WTC11 (cell line): ENCODE measurements at regions not wholly inside any gene's neighbourhood (a gene's known extent, or its start where the extent isn't known, plus 50 kb on each side); places are given as distances from the start of the nearest gene placed in this dataset.

ENCODE experiments used
- ATAC-seq: fragments of 200-7000 bp; cut with Tn5 transposase; 2 replicates; pipeline ENCODE4 v1.10.0; 2021; ENCODE audit warnings: mild to moderate bottlenecking, moderate library complexity
- CTCF ChIA-PET: fragments of 300-600 bp; sonication (Branson Sonifier 250); formaldehyde crosslinking; loops from one replicate; lab custom pipeline; 2021; ENCODE audit warnings: antibody characterized with exemption; lab: Charles Lee
- POLR2A ChIA-PET: fragments of 350-600 bp; sonication (Branson Sonifier 250); formaldehyde crosslinking; loops from one replicate; lab custom pipeline; 2021; ENCODE audit warnings: antibody characterized with exemption; lab: Charles Lee
- DNase-seq: peaks from one replicate; pipeline ENCODE4 v3.0.0; 2021; ENCODE audit warnings: low spot score
- H3K27ac Mint-ChIP-seq: 2 replicates; pipeline ENCODE4 v1.8.0; 2021; ENCODE audit warnings: mixed read lengths
- H3K27me3 Mint-ChIP-seq: 2 replicates; pipeline ENCODE4 v1.8.0; 2021; ENCODE audit warnings: low read depth, mild to moderate bottlenecking, moderate library complexity, mixed read lengths
- H3K36me3 Mint-ChIP-seq: 2 replicates; pipeline ENCODE4 v1.8.0; 2021; ENCODE audit warnings: mixed read lengths
- H3K4me1 Mint-ChIP-seq: 2 replicates; pipeline ENCODE4 v1.8.0; 2022; ENCODE audit warnings: mixed read lengths
- H3K4me3 Mint-ChIP-seq: 2 replicates; pipeline ENCODE4 v1.8.0; 2021; ENCODE audit warnings: mild to moderate bottlenecking, moderate library complexity, mixed read lengths
- H3K9me3 Mint-ChIP-seq: 2 replicates; pipeline ENCODE4 v1.8.0; 2021; ENCODE audit warnings: mixed read lengths
- ATF1 ChIP-seq: sonication (generic); formaldehyde crosslinking; IDR thresholded peaks from 2 replicates; pipeline ENCODE4 v1.8.1; 2023; ENCODE audit warnings: mild to moderate bottlenecking, moderate library complexity, missing genetic modification reagents
- CBFB ChIP-seq: sonication (generic); formaldehyde crosslinking; IDR thresholded peaks from 2 replicates; pipeline ENCODE4 v1.8.1; 2022; ENCODE audit warnings: mild to moderate bottlenecking, low read depth, missing genetic modification reagents
- ELF4 ChIP-seq: sonication (generic); formaldehyde crosslinking; IDR thresholded peaks from 2 replicates; pipeline ENCODE4 v1.8.1; 2022; ENCODE audit warnings: low read depth, mild to moderate bottlenecking, moderate library complexity, missing genetic modification reagents
- ESRRA ChIP-seq: sonication (generic); formaldehyde crosslinking; IDR thresholded peaks from 2 replicates; pipeline ENCODE4 v1.8.1; 2022; ENCODE audit warnings: mild to moderate bottlenecking, missing genetic modification reagents, borderline replicate concordance
- ETV6 ChIP-seq: sonication (generic); formaldehyde crosslinking; IDR thresholded peaks from 2 replicates; pipeline ENCODE4 v1.8.1; 2022; ENCODE audit warnings: mild to moderate bottlenecking, missing genetic modification reagents
- FOXJ3 ChIP-seq: sonication (generic); formaldehyde crosslinking; IDR thresholded peaks from 2 replicates; pipeline ENCODE4 v1.9.0; 2021; ENCODE audit warnings: missing genetic modification reagents, mild to moderate bottlenecking, borderline replicate concordance
- GABPB1 ChIP-seq: sonication (generic); formaldehyde crosslinking; IDR thresholded peaks from 2 replicates; pipeline ENCODE4 v1.8.1; 2023; ENCODE audit warnings: mild to moderate bottlenecking, missing genetic modification reagents
- IRF2 ChIP-seq: sonication (generic); formaldehyde crosslinking; IDR thresholded peaks from 2 replicates; pipeline ENCODE4 v1.8.0; 2022; ENCODE audit warnings: low read depth, missing genetic modification reagents, borderline replicate concordance
- MXD4 ChIP-seq: fragments of 250-450 bp; sonication (Bioruptor Pico); IDR thresholded peaks from 2 replicates; pipeline ENCODE4 v1.8.0; 2021; ENCODE audit warnings: mild to moderate bottlenecking, moderate library complexity, borderline replicate concordance
- MYBL2 ChIP-seq: sonication (generic); formaldehyde crosslinking; IDR thresholded peaks from 2 replicates; pipeline ENCODE4 v1.8.1; 2023; ENCODE audit warnings: mild to moderate bottlenecking, moderate library complexity, missing genetic modification reagents
- NFATC4 ChIP-seq: fragments of 250-450 bp; sonication (Bioruptor Pico); IDR thresholded peaks from 2 replicates; pipeline ENCODE4 v1.9.0; 2021; ENCODE audit warnings: mild to moderate bottlenecking
- NR2C2 ChIP-seq: sonication (generic); formaldehyde crosslinking; IDR thresholded peaks from 2 replicates; pipeline ENCODE4 v1.8.0; 2022; ENCODE audit warnings: mild to moderate bottlenecking, missing genetic modification reagents
- NR3C1 ChIP-seq: sonication (generic); formaldehyde crosslinking; conservative IDR thresholded peaks from 2 replicates; pipeline ENCODE4 v1.8.1; 2023; ENCODE audit warnings: low read depth, mild to moderate bottlenecking, missing genetic modification reagents
- OVOL2 ChIP-seq: fragments of 250-450 bp; sonication (Bioruptor Pico); IDR thresholded peaks from 2 replicates; pipeline ENCODE4 v1.9.0; 2021; ENCODE audit warnings: mild to moderate bottlenecking, borderline replicate concordance
- RELA ChIP-seq: sonication (generic); formaldehyde crosslinking; IDR thresholded peaks from 2 replicates; pipeline ENCODE4 v1.8.1; 2022; ENCODE audit warnings: missing genetic modification reagents, mild to moderate bottlenecking, borderline replicate concordance
- SMAD3 ChIP-seq: sonication (generic); formaldehyde crosslinking; IDR thresholded peaks from 2 replicates; pipeline ENCODE4 v1.8.0; 2022; ENCODE audit warnings: missing genetic modification reagents, mild to moderate bottlenecking, borderline replicate concordance
- TEAD4 ChIP-seq: sonication (generic); formaldehyde crosslinking; IDR thresholded peaks from 2 replicates; pipeline ENCODE4 v1.8.0; 2022; ENCODE audit warnings: mild to moderate bottlenecking, missing genetic modification reagents
- TP53 ChIP-seq: sonication (generic); formaldehyde crosslinking; IDR thresholded peaks from 2 replicates; pipeline ENCODE4 v1.8.1; 2023; ENCODE audit warnings: mild to moderate bottlenecking, missing genetic modification reagents
- ZNF121 ChIP-seq: sonication (generic); formaldehyde crosslinking; IDR thresholded peaks from 2 replicates; pipeline ENCODE4 v1.8.0; 2023; ENCODE audit warnings: missing genetic modification reagents
- ZNF138 ChIP-seq: sonication (generic); formaldehyde crosslinking; conservative IDR thresholded peaks from 2 replicates; pipeline ENCODE4 v1.8.1; 2022; ENCODE audit warnings: mild to moderate bottlenecking, moderate library complexity, missing genetic modification reagents
- ZNF219 ChIP-seq: sonication (generic); formaldehyde crosslinking; IDR thresholded peaks from 2 replicates; pipeline ENCODE4 v1.8.0; 2023; ENCODE audit warnings: missing genetic modification reagents, mild to moderate bottlenecking, borderline replicate concordance
- ZNF232 ChIP-seq: sonication (generic); formaldehyde crosslinking; IDR thresholded peaks from 2 replicates; pipeline ENCODE4 v1.8.0; 2022; ENCODE audit warnings: mild to moderate bottlenecking, missing genetic modification reagents
- ZNF263 ChIP-seq: sonication (generic); formaldehyde crosslinking; IDR thresholded peaks from 2 replicates; pipeline ENCODE4 v1.8.1; 2022; ENCODE audit warnings: low read depth, mild to moderate bottlenecking, moderate library complexity, missing genetic modification reagents
- ZNF416 ChIP-seq: fragments of 250-450 bp; sonication (Bioruptor Pico); IDR thresholded peaks from 2 replicates; pipeline ENCODE4 v1.9.0; 2021; ENCODE audit warnings: mild to moderate bottlenecking, inconsistent platforms
- TF ChIP-seq, protein P1 (sequence below): sonication (generic); formaldehyde crosslinking; IDR thresholded peaks from 2 replicates; pipeline ENCODE4 v1.8.0; 2022; ENCODE audit warnings: mild to moderate bottlenecking, missing genetic modification reagents
- TF ChIP-seq, protein P2 (sequence below): fragments of 250-450 bp; sonication (Bioruptor Pico); IDR thresholded peaks from 2 replicates; pipeline ENCODE4 v1.9.0; 2021; ENCODE audit warnings: mild to moderate bottlenecking
- TF ChIP-seq, protein P3 (sequence below): sonication (generic); formaldehyde crosslinking; IDR thresholded peaks from 2 replicates; pipeline ENCODE4 v1.8.0; 2023; ENCODE audit warnings: missing genetic modification reagents, mild to moderate bottlenecking, borderline replicate concordance
- TF ChIP-seq, protein P4 (sequence below): sonication (generic); formaldehyde crosslinking; IDR thresholded peaks from 2 replicates; pipeline ENCODE4 v1.8.0; 2022; ENCODE audit warnings: mild to moderate bottlenecking, missing genetic modification reagents
- TF ChIP-seq, protein P5 (sequence below): fragments of 250-450 bp; sonication (Bioruptor Pico); IDR thresholded peaks from 2 replicates; pipeline ENCODE4 v1.9.0; 2021; ENCODE audit warnings: moderate library complexity, mild to moderate bottlenecking, inconsistent platforms, borderline replicate concordance

DNA sequence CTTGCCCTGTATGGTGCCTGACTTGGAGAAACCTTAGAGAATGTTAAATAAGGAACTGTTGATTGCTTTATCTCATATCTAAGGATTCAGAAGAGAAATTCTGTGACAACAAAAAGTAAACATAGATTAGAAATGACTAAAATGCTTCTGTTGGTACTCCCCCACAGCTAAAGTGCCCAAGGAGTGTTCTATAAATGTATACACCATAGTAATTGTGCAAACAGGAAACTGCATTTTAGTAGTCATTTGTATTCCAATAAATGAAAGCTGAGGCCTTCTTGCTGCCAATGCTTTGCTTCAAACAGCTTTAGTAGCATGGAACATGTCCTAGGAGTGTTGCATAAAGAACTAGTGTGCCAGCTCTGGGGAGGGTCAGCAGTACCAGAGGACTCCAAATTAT lies 343.7 kb upstream of the IRAK1BP1 start:
- Mint-ChIP-seq H3K9me3 (no peaks in the 10 kb centered on the region), H3K4me1 (no peaks in the 10 kb centered on the region), H3K27me3 (no peaks in the 10 kb centered on the region), H3K36me3 (no peaks in the 10 kb centered on the region), H3K27ac (no peak overlapping the region), H3K4me3 (no peak overlapping the region)
- CTCF ChIA-PET: interaction anchor here (1.1 to 1.4 kb wide), 2 partner anchors 247 to 313 kb away, joined by 3 read pairs; no protein-coding TSS in a partner anchor
- ATAC-seq (no peak), DNase-seq (no peak)
- POLR2A ChIA-PET: no interaction called here
- TF ChIP-seq ZNF138 (CRISPR knock-in tag) (no peak), ZNF232 (CRISPR knock-in tag) (no peak), ZNF263 (CRISPR knock-in tag) (no peak), ELF4 (CRISPR knock-in tag) (no peak), NFATC4 (no peak), MXD4 (CRISPR knock-in tag) (no peak), IRF2 (CRISPR knock-in tag) (no peak), MYBL2 (no peak), ATF1 (CRISPR knock-in tag) (no peak), ZNF416 (CRISPR knock-in tag) (no peak), ESRRA (CRISPR knock-in tag) (no peak), OVOL2 (CRISPR knock-in tag) (no peak), ZNF121 (CRISPR knock-in tag) (no peak), CBFB (CRISPR knock-in tag) (no peak), NR2C2 (CRISPR knock-in tag) (no peak), ETV6 (CRISPR knock-in tag) (no peak)
- TF ChIP-seq, protein P1, sequence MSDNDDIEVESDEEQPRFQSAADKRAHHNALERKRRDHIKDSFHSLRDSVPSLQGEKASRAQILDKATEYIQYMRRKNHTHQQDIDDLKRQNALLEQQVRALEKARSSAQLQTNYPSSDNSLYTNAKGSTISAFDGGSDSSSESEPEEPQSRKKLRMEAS (CRISPR knock-in tag): no peak
- TF ChIP-seq, protein P2, sequence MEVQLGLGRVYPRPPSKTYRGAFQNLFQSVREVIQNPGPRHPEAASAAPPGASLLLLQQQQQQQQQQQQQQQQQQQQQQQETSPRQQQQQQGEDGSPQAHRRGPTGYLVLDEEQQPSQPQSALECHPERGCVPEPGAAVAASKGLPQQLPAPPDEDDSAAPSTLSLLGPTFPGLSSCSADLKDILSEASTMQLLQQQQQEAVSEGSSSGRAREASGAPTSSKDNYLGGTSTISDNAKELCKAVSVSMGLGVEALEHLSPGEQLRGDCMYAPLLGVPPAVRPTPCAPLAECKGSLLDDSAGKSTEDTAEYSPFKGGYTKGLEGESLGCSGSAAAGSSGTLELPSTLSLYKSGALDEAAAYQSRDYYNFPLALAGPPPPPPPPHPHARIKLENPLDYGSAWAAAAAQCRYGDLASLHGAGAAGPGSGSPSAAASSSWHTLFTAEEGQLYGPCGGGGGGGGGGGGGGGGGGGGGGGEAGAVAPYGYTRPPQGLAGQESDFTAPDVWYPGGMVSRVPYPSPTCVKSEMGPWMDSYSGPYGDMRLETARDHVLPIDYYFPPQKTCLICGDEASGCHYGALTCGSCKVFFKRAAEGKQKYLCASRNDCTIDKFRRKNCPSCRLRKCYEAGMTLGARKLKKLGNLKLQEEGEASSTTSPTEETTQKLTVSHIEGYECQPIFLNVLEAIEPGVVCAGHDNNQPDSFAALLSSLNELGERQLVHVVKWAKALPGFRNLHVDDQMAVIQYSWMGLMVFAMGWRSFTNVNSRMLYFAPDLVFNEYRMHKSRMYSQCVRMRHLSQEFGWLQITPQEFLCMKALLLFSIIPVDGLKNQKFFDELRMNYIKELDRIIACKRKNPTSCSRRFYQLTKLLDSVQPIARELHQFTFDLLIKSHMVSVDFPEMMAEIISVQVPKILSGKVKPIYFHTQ: no peak
- TF ChIP-seq, protein P3, sequence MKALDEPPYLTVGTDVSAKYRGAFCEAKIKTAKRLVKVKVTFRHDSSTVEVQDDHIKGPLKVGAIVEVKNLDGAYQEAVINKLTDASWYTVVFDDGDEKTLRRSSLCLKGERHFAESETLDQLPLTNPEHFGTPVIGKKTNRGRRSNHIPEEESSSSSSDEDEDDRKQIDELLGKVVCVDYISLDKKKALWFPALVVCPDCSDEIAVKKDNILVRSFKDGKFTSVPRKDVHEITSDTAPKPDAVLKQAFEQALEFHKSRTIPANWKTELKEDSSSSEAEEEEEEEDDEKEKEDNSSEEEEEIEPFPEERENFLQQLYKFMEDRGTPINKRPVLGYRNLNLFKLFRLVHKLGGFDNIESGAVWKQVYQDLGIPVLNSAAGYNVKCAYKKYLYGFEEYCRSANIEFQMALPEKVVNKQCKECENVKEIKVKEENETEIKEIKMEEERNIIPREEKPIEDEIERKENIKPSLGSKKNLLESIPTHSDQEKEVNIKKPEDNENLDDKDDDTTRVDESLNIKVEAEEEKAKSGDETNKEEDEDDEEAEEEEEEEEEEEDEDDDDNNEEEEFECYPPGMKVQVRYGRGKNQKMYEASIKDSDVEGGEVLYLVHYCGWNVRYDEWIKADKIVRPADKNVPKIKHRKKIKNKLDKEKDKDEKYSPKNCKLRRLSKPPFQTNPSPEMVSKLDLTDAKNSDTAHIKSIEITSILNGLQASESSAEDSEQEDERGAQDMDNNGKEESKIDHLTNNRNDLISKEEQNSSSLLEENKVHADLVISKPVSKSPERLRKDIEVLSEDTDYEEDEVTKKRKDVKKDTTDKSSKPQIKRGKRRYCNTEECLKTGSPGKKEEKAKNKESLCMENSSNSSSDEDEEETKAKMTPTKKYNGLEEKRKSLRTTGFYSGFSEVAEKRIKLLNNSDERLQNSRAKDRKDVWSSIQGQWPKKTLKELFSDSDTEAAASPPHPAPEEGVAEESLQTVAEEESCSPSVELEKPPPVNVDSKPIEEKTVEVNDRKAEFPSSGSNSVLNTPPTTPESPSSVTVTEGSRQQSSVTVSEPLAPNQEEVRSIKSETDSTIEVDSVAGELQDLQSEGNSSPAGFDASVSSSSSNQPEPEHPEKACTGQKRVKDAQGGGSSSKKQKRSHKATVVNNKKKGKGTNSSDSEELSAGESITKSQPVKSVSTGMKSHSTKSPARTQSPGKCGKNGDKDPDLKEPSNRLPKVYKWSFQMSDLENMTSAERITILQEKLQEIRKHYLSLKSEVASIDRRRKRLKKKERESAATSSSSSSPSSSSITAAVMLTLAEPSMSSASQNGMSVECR (CRISPR knock-in tag): no peak
- TF ChIP-seq, protein P4, sequence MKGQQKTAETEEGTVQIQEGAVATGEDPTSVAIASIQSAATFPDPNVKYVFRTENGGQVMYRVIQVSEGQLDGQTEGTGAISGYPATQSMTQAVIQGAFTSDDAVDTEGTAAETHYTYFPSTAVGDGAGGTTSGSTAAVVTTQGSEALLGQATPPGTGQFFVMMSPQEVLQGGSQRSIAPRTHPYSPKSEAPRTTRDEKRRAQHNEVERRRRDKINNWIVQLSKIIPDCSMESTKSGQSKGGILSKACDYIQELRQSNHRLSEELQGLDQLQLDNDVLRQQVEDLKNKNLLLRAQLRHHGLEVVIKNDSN (CRISPR knock-in tag): no peak
- TF ChIP-seq, all 79 proteins: peak for 0

DNA sequence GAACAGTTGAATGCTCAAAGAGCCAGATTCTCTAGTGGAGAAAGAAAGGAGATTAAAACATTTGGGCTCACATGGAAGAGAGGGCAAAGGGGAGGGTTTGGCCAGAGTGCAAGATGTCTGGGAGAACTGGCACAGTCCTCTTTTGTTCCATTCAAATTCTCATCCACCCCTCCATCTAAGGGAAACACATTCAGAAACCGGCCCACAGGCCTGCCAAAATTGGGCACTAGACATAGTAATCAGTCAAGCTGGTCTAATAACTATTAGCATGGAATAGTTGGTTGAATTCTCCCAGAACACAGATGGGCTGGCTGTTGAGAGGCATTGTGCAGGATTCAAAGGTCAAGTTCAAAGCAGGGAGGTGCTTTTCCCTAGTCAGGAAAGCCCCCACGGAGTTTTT lies 341.4 kb upstream of the IRAK1BP1 start:
- no peaks in the 10 kb centered on the region for H3K4me1 Mint-ChIP-seq
- TF ChIP-seq RELA (CRISPR knock-in tag) (no peak), NR3C1 (CRISPR knock-in tag) (no peak), ELF4 (CRISPR knock-in tag) (no peak), GABPB1 (CRISPR knock-in tag) (no peak), ZNF219 (CRISPR knock-in tag) (no peak), TP53 (CRISPR knock-in tag) (no peak), FOXJ3 (no peak), SMAD3 (no peak), TEAD4 (CRISPR knock-in tag) (no peak), ATF1 (CRISPR knock-in tag) (no peak), NR2C2 (CRISPR knock-in tag) (no peak), ZNF263 (CRISPR knock-in tag) (no peak), ZNF121 (CRISPR knock-in tag) (no peak), MYBL2 (no peak)
- TF ChIP-seq, protein P5, sequence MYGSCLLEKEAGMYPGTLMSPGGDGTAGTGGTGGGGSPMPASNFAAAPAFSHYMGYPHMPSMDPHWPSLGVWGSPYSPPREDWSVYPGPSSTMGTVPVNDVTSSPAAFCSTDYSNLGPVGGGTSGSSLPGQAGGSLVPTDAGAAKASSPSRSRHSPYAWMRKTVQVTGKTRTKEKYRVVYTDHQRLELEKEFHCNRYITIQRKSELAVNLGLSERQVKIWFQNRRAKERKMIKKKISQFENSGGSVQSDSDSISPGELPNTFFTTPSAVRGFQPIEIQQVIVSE (CRISPR knock-in tag): no peak
- TF ChIP-seq, all 79 proteins: peak for 0
- Mint-ChIP-seq H3K4me3 (no peak overlapping the region), H3K27ac (no peak overlapping the region), H3K9me3 (no peaks in the 10 kb centered on the region), H3K27me3 (no peaks in the 10 kb centered on the region), H3K36me3 (no peaks in the 10 kb centered on the region)
- ChIA-PET CTCF (interaction anchor here (1.0 to 1.4 kb wide), 2 partner anchors 12 to 284 kb away, joined by 4 read pairs; no protein-coding TSS in a partner anchor), POLR2A (no interaction called here)
- no peak for DNase-seq
- no peak for ATAC-seq
